Panc1 (cell line): ENCODE measurements at regions not wholly inside any gene's neighbourhood (a gene's known extent, or its start where the extent isn't known, plus 50 kb on each side); places are given as distances from the start of the nearest gene placed in this dataset.

Source experiments
- ATAC-seq: fragments of 200-7000 bp; cut with Tn5 transposase; 2 replicates; pipeline ENCODE4 v1.9.1; 2020; ENCODE audit warnings: mild to moderate bottlenecking, moderate library complexity
- BruUV-seq: library from RNA; stranded (reverse); fragments of 400-500 nt; replicated peaks from 2 replicates; lab custom pipeline; 2021; lab: Mats Ljungman, UMichigan
- CTCF ChIA-PET: fragments of 300-600 bp; sonication (Branson Sonifier 250); formaldehyde crosslinking; loops from one replicate; lab custom pipeline; 2022; ENCODE audit warnings: antibody characterized with exemption; lab: Charles Lee
- POLR2A ChIA-PET: fragments of 300-600 bp; sonication (Branson Sonifier 250); formaldehyde crosslinking; loops from one replicate; lab custom pipeline; 2022; ENCODE audit warnings: antibody characterized with exemption; lab: Charles Lee
- DNase-seq: peaks from one replicate; pipeline ENCODE4 v3.0.0-alpha.2; 2010; ENCODE audit warnings: low read depth, low spot score
- H3K27ac ChIP-seq: 2 replicates; pipeline ENCODE4 v1.5.1; 2011; ENCODE audit warnings: mild to moderate bottlenecking, low read length, inconsistent platforms
- H3K27me3 ChIP-seq: fragments of 200-500 bp; sonication (Bioruptor generic); 2 replicates; pipeline ENCODE4 v1.6.0; 2014; ENCODE audit warnings: low read length, inconsistent platforms; ENCODE audit not compliant: control insufficient read depth, insufficient read depth
- H3K36me3 ChIP-seq: fragments of 200-500 bp; sonication (Bioruptor generic); 2 replicates; pipeline ENCODE4 v1.5.1; 2014; ENCODE audit warnings: inconsistent platforms, mild to moderate bottlenecking, low read length, moderate library complexity; ENCODE audit not compliant: control insufficient read depth, insufficient read depth
- H3K4me1 ChIP-seq: 2 replicates; pipeline ENCODE4 v1.5.1; 2011; ENCODE audit warnings: inconsistent platforms, mild to moderate bottlenecking, low read length, moderate library complexity; ENCODE audit not compliant: control insufficient read depth, insufficient read depth
- H3K4me3 ChIP-seq, 2 experiments: 2 replicates each; pipeline ENCODE4 v1.5.1; 2011 to 2012; ENCODE audit warnings: low read depth in 2 of 2, low read length in 2 of 2, mild to moderate bottlenecking in 2 of 2, inconsistent platforms in 1 of 2, moderate library complexity in 1 of 2
- H3K9me3 ChIP-seq: fragments of 200-500 bp; sonication (Bioruptor generic); 2 replicates; pipeline ENCODE4 v1.5.1; 2014; ENCODE audit warnings: low read depth, mild to moderate bottlenecking, inconsistent platforms, low read length, moderate library complexity; ENCODE audit not compliant: control insufficient read depth, insufficient read depth
- POLR2AphosphoS5 ChIP-seq: IDR thresholded peaks from 2 replicates; pipeline ENCODE4 v1.6.1; 2012; ENCODE audit warnings: mild to moderate bottlenecking, low read depth, low read length, moderate library complexity
- SIN3A ChIP-seq: IDR thresholded peaks from 2 replicates; pipeline ENCODE4 v1.6.1; 2012; ENCODE audit warnings: low read depth, mild to moderate bottlenecking, low read length, moderate library complexity, borderline replicate concordance; ENCODE audit not compliant: insufficient read depth
- TCF7L2 ChIP-seq: IDR thresholded peaks from 2 replicates; pipeline ENCODE4 v1.6.1; 2011; ENCODE audit warnings: mild to moderate bottlenecking, low read depth, low read length, inconsistent platforms
- in situ Hi-C: cut with HindIII; loops from 2 replicates; pipeline ENCODE4 v1.10.0; 2016; ENCODE audit warnings: low sequenced_read_pairs, low pct_unique_long_range_greater_than_20kb
- intact Hi-C: fragments of 100-400 bp; cut with micrococcal nuclease; formaldehyde crosslinking; loops from one replicate; pipeline ENCODE4 v1.10.0; 2022; ENCODE audit not compliant: unreplicated experiment
- TF ChIP-seq, protein P1 (sequence below), 2 experiments: IDR thresholded peaks; 2 replicates each; pipeline ENCODE4 v1.6.1; 2011 to 2012; ENCODE audit warnings: low read depth in 2 of 2, control low read depth in 1 of 2, low read length in 1 of 2, mild to moderate bottlenecking in 1 of 2, moderate library complexity in 1 of 2; ENCODE audit not compliant: insufficient read depth in 1 of 2
- TF ChIP-seq, protein P2 (sequence below): fragments of 450-650 bp; IDR thresholded peaks from 2 replicates; pipeline ENCODE4 v1.5.1; 2017; ENCODE audit warnings: mild to moderate bottlenecking

DNA sequence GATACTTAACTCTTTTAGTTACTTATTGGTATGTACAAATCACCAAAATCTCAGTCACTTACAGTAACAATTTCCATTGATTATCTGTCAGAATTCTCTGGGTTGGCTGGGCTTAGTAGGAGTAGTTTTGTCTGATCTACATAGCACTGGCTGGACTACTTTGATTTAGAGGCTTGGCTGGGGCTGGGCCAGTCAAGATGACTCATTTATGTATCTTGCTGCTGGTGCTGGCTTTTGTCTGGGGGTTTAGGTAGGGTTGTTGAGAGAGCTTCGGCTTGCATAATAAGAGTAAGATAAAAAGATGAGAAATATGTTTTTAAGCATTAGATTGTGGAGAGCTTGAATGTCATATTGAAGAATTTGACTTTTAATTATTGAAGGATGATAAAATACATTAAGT, 1093.7 kb downstream of the SLC6A15 start:
- H3K27ac ChIP-seq, result no peak overlapping the region
- ChIA-PET CTCF (no interaction called here), POLR2A (no interaction called here)
- in situ Hi-C loops, result no loop called here
- H3K4me1 ChIP-seq, result no peaks in the 10 kb centered on the region
- intact Hi-C loops, result no loop called here
- ATAC-seq, result no peak
- H3K9me3 ChIP-seq, result no peaks in the 10 kb centered on the region
- no TSS peak for BruUV-seq
- TF ChIP-seq TCF7L2, result no peak
- TF ChIP-seq, protein P1, sequence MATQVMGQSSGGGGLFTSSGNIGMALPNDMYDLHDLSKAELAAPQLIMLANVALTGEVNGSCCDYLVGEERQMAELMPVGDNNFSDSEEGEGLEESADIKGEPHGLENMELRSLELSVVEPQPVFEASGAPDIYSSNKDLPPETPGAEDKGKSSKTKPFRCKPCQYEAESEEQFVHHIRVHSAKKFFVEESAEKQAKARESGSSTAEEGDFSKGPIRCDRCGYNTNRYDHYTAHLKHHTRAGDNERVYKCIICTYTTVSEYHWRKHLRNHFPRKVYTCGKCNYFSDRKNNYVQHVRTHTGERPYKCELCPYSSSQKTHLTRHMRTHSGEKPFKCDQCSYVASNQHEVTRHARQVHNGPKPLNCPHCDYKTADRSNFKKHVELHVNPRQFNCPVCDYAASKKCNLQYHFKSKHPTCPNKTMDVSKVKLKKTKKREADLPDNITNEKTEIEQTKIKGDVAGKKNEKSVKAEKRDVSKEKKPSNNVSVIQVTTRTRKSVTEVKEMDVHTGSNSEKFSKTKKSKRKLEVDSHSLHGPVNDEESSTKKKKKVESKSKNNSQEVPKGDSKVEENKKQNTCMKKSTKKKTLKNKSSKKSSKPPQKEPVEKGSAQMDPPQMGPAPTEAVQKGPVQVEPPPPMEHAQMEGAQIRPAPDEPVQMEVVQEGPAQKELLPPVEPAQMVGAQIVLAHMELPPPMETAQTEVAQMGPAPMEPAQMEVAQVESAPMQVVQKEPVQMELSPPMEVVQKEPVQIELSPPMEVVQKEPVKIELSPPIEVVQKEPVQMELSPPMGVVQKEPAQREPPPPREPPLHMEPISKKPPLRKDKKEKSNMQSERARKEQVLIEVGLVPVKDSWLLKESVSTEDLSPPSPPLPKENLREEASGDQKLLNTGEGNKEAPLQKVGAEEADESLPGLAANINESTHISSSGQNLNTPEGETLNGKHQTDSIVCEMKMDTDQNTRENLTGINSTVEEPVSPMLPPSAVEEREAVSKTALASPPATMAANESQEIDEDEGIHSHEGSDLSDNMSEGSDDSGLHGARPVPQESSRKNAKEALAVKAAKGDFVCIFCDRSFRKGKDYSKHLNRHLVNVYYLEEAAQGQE (IDR thresholded peaks at IDR 0.05; ENCODE audit: insufficient read depth in 1 of 2, low read depth in 2 of 2, low read length in 1 of 2), result no peak
- no peak for TF ChIP-seq SIN3A
- TF ChIP-seq POLR2AphosphoS5, result no peak
- TF ChIP-seq, protein P2, sequence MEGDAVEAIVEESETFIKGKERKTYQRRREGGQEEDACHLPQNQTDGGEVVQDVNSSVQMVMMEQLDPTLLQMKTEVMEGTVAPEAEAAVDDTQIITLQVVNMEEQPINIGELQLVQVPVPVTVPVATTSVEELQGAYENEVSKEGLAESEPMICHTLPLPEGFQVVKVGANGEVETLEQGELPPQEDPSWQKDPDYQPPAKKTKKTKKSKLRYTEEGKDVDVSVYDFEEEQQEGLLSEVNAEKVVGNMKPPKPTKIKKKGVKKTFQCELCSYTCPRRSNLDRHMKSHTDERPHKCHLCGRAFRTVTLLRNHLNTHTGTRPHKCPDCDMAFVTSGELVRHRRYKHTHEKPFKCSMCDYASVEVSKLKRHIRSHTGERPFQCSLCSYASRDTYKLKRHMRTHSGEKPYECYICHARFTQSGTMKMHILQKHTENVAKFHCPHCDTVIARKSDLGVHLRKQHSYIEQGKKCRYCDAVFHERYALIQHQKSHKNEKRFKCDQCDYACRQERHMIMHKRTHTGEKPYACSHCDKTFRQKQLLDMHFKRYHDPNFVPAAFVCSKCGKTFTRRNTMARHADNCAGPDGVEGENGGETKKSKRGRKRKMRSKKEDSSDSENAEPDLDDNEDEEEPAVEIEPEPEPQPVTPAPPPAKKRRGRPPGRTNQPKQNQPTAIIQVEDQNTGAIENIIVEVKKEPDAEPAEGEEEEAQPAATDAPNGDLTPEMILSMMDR, result no peak
- no peak for DNase-seq
- H3K27me3 ChIP-seq, result no peaks in the 10 kb centered on the region
- no peak overlapping the region for H3K4me3 ChIP-seq
- H3K36me3 ChIP-seq, result no peaks in the 10 kb centered on the region

DNA sequence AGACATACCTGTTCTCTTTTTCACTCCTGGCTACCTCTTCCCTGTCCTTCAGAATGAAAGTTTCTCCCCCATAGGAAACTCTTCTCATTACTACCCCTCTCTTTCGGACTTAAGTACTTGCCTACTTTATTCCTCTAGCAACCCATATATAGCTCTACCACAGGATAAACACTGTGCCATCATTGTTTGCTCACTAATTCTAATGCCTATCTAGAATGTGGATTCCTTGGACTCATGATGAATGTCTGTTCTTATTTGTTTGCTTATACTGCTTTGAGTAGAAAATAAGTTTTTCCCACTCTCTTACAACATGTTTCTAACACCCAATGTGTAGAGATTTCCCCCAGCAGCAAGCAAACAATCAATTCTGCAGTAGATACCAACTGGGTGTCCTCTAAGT, 1094.9 kb downstream of the SLC6A15 start:
- H3K9me3 ChIP-seq, result no peaks in the 10 kb centered on the region
- in situ Hi-C loops (no loop called here), intact Hi-C loops (no loop called here)
- POLR2A ChIA-PET, result no interaction called here
- H3K36me3 ChIP-seq, result no peaks in the 10 kb centered on the region
- ATAC-seq, result no peak
- no peaks in the 10 kb centered on the region for H3K27me3 ChIP-seq
- CTCF ChIA-PET, result no interaction called here
- no peak overlapping the region for H3K4me3 ChIP-seq
- TF ChIP-seq, protein P1 (IDR thresholded peaks at IDR 0.05; ENCODE audit: insufficient read depth in 1 of 2, low read depth in 2 of 2, low read length in 1 of 2), result no peak
- TF ChIP-seq SIN3A (no peak), TCF7L2 (no peak), POLR2AphosphoS5 (no peak)
- TF ChIP-seq, protein P2, result no peak
- no peaks in the 10 kb centered on the region for H3K4me1 ChIP-seq
- no peak for DNase-seq
- H3K27ac ChIP-seq, result no peak overlapping the region
- no TSS peak for BruUV-seq
